ENCODE measurements at regions not wholly inside any gene's neighbourhood (a gene's known extent, or its start where the extent isn't known, plus 50 kb on each side); places are given as distances from the start of the nearest gene placed in this dataset.
A peak's percentile ranks its signal among the peaks of the same experiment; 100 is the strongest.
"Not testable (repeated sequence)": the region's sequence is repeated elsewhere in the genome, so short reads cannot be mapped to it uniquely, and the experiment has no call there.

DNA sequence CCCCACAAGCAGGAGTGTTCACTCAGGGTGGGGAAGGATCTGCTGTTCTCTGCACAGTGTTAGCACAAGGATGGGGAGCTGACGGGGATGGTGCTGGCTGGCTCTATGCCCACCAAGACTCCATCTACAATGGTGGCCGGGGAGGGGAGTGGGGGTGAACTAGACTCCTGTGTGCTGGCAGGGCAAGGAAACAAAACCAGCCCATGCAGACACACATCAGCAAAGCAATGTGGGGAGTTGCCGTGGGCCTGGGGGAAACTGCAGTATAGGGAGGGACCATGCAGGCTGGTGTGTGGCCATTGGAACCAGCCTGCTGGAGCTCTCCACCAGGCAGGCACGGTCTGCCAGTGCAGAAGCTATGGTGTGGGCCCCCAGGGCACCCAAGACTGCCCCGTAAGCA, 195.1 kb downstream of the PWWP3B start:
- no peak for DNase-seq

DNA sequence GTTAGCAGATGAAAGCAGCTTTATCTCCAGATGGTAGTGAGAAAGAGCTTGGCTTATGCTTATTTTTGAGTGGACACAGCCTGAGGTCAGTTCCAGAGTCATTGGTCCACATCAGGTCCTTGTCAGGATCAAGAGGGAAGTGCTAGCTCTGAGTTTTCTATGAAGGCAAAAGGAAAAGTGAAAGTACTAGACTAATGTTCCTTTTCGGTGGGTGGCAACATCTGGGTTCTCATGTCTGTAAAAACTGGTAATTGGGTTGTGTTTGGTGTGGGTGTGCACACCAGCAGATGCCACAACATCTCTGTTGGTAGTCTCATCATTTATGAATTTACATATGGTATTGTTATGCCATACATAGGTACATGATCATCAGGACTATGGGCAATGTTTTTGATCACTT, 210.5 kb downstream of the PWWP3B start:
- DNase-seq: no peak

DNA sequence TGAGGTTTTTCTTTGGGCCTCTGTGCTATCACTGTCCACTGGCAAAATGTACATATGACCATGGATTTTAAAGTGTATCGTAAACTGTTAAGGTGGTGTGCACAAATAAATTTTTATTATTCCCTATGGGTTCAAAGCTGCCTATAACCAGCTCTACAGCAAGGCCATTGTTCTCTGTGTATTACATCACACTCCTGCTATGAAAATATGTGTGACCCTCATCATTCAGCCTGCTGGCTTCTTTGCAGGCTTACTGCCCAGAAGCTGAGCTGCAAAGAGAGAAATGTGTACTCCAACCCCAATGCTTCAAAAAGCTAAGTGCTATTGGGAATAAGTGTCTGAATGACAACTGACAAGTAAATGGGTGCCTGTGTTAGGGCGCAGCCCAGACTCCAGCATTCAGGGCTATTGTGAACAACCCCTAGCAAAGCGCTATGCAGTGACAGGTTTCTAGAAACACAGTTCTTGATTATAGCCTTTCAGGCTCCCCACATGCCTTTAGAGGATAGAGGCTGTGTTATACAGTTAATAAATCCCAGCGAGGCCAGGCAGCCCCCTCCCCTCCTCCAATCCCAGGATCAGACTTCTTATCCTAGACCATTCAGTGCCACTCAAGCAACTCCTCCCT, 220.4 kb upstream of the RADX start:
- DNase-seq: no peak

DNA sequence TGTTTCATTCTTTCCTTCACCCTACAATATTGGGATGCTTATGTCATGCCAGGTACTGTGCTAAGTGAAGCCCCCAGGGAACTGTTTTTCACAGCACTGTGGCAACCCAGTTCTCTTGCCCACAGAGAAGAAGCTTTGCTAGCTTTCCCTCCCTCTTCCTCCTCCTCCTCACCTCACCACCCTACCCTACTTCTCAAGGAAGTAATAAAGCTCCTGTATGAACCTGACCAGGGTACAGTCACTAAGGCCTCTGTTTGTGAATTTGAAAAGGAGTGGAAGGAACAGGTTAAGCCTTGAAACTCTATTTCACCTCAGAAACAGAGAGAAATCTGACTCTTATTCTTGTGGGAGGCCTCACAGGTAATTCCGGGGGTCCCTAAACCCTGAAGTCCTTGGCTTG, 219.4 kb upstream of the RADX start:
- DNase-seq: no peak

DNA sequence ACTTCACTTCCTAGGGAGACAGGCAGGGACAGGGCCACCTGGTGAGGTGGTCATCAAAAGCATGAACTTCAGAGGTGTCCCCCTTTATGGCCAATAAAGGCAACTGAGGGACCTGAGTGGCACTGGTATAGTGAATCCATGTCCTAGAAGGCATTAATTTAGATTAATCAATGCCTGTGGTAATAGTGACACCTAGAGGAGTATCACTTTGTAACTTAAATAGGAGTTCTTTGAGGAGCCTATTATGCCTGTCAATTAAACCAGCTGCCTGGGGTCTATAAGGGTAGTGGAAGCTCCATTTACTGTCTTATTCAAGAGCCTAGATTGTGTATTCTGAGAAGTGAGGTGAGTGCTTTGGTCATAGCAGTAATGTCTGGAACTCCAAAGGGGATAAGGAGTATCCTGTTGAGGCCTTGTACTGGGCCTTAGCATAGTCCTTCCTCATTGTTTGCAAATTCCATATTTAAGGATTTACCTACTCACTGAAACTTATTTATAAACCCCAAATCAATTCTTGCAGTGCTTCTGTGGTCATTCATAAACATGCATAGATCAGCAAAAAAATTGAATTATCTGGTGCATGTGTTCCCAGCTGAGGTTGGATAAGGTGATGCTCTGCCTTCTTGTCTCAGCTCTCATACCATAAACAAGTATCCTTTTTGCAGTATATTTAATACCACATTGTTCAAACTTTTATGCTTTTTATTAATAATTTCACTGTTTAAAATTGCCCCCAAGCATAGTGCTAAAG, 213.8 kb upstream of the RADX start:
- no peak for DNase-seq

DNA sequence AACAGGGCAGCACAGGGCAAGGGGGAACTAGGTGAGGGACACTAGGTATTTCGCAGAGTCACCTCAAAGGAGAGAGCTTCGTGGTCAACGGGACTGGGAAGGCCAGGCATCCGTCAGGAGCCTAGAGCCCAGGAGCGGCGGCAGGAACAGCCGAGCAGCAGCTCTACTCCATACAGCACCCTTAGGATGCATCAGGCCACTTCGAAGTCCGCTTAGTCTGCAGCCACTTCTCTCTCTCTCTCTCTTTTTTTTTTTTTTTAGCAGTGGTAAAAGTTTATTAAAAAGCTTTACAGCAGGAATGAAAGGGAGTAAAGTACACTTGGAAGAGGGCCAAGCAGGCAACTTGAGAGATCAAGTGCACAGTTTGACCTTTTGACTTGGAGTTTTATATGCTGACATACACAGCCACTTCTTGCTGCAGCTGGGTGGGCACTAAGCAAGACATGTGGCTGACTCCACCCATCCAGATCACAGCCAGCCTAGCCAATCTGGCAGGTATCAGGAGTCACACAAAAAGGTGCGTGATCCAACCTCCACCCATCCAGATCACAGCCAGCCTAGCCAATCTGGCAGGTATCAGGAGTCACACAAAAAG, 209.7 kb upstream of the RADX start:
- no peak for DNase-seq

DNA sequence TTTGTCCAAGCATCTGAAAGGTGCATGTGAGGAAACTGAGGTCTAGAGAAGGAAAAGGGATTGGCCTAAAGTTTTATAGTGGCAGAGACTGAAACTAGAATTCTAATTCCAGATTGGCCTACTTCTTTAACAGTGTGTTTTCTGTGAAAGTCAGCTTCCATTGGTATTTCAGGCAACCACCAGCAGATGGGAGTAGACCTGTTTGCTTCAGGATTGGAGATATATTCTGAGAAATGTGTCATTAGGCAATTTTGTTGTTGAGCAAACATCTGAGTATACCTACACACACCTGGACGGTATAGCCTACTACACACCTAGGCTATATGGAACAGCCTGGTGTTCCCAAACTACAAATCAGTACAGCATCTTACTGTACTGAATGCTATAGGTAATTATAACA, 207.3 kb upstream of the RADX start:
- DNase-seq: no peak

DNA sequence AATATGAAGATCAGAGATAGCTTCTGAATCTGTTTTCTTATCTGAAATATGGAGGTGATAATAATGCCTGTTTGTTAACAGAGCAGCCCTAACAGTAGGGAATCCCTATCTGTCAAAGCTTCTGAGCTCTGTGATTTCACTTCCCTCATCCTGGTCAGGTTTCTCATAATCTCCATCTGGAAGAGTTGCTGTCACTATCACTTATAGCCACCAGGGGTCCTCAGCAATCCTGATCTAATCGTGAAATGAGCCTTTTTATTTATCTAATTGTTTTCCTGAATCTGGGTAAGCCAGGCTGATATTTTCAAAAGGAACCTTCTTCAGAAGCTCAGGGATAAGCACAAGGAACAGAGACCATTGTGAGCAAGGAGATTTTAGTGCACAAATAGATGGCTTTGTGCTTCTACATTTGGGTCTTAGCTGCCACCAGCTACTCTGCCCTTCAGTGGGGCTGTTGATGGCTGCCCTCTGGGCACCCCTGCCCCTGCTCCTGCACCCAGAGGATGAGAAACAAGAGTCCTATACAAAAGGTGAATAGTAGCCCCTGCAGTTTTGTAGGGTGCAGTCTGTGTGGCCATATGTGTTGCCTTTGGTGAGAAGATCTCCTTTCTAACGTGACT, 196.4 kb upstream of the RADX start:
- peak; percentile 34 for DNase-seq

DNA sequence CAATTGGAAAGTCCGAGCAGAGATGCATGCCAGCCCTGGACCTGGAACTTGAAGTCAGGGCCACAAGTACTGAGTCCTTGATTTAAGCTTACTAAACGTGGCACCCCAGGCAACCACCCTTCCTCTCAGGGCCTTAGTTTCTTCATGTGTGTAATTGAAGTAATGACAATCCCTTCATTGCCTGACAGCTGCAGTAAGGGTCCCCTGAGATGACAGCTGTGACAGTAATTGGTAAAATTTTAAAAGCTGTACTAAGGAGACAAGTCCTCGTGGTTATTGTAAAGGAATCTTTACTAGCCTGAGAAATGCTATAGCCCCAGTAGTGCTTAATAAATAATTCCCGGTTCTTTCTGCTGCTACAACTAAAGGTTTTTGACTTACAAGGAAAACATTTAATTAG, 175.1 kb upstream of the RADX start:
- DNase-seq: no peak

DNA sequence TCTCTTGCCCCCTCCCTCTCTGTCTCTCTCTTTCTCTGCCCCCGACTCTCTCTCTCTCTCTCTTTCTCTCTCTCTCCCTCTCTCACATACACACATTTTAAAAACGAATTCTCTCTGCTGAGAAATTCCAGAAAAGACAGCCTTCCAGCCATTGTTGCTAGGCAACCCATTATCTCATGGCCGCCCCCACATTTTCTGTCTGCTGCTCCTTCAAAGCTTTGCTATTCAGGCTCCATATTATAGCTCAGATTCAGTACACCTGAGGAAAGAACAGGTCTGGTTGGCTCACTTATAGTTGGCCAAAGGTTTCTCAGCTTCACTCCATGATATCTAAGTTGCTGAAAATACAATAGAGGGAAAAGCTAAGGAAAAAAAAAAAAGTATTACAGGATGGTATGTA, 174.4 kb upstream of the RADX start:
- DNase-seq: no peak

DNA sequence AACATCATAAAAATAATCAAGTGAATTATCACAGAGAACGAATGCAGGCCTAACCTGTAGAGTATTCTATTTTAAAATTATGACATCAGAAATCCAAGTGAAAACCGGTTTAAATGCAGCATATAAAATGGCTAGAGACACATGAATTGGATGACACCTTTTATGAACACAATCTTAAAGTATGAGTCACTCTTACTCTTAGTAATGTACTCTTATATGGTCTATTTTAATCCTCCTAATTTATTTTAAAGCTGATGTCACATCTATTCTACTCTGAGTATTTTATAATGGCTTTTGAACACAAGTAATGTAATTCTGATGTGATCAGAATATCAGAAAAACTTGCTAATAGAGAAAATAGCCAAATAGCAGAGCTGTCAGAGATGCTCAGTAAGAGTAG, 161.4 kb upstream of the RADX start:
- DNase-seq: no peak

DNA sequence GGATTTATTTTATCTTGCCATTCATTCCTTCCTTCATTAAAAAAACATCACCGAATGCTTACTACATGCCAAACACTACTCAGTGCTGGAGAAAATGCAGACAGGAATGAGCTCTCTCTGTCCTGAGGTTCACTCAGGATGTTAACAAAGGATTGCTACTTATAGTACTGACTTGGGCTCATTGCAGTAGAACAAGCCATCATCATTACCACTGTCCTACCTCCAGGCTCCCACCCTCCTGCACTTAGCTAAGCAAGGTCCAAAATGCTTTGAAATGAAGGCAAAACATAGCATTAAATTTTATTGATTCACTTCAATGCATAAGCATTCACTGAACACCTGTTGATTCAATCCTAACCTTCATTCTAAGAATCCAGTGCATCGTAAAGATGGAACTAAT, 159.8 kb upstream of the RADX start:
- no peak for DNase-seq

DNA sequence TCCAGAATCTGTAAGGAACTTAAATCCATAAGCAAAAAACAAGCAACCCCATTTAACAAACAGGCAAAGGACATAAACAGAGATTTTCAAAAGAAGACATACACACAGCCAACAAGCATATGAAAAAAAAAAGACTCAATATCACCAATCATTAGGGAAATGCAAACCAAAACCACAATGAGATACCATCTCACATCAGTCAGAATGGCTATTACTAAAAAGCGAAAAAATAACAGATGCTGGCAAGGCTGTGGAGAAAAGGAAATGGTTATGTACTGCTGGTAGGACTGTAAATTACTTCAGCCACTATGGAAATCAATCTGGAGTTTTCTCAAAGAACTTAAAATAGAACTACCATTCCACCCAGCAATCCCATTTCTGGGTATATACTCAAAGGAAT, 156.8 kb upstream of the RADX start:
- DNase-seq: no peak

DNA sequence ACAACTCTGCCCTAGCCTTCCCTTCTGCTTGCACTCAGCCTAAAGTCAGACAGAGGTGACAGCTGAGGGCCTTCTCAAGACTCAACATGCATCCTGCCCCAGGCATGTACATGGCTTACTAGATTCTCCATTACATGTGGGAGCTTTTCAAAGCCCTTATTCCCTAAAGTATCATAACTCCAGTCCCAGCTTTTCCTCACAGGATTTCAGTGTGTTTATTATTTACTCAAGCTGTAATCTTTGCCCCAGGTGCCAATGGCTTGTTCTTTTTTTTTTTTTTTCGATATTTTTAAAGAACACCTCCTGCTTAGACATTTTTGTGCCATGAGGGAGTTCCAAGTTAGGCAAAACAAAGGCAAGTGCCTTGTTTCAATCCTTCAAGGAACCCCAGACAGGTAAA, 154.0 kb upstream of the RADX start:
- DNase-seq: no peak

DNA sequence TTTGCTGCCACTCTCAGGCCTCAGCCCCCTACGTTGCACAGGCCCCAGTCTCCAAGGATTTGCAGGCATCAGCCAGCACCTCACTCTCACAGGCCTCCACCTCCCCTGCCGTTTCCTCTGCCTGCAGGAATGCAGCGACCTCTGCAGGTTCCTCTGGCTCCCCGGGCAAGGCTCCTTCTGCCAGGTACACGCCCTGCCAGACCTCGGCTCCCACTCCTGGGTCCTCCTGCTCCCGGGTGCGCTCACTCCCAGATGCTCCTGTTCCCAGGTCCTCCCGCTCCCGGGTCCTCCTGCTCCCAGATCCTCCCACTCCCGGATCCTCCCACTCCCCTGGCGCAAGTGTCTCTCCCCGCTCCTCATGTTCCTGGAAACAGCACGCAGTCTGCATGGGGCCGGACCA, 144.4 kb upstream of the RADX start:
- no peak for DNase-seq

DNA sequence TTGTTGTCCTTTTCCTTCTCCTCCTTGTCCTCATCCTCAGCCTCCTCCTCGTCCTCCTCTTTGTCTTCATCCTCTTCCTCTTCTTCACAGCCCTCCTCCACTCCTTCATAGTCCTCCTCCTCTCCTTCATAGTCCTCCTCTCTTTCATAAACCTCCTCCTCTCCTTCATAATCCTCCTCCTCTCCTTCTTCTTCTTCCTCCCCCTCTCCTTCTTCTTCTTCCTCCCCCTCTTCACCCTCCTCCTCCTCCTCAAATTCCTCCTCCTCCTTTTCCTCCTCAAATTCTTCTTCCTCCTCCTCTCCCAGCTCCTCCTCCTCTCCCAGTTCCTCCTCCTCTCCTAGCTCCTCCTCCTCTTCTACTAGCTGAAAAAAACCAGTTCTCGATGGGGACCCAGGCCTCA, 143.8 kb upstream of the RADX start:
- no peak for DNase-seq

DNA sequence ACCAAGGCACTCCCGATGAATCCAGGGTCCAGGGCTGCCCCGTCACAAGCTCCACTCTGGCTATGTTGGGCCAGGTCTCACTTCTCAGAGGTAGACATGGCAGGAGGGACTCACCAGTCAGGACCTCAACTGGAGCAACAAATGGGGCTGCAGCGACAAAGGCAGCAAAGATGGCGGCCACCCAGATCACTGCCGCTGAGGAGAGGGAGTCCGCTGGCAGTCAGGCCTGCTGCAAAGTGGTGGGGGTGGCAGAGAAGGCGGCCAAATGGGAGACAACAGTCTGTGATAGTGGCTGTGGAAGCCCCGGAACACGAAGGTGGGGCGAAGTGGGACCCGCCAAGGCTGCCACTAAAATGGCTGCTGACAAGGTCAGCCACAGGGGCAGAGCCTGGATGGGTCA, 143.3 kb upstream of the RADX start:
- DNase-seq: no peak

DNA sequence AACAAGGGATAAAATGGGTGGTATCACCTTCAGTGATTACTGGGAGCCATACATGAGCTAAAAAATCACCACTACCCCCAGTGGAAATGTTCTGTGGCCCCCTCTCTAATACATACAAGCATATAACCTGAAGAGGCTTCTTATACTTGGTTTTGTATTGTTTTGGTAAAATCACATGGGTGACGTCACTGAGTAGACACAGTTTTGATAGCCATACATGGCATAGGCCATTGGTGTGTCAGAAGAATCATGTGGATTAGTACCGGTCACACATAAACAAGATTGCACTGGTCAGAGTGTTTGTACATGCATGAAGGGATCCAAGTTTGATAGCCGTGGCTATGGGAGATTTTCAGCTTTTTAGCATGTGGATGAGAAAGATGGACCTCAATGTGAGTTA, 131.9 kb upstream of the RADX start:
- no peak for DNase-seq

DNA sequence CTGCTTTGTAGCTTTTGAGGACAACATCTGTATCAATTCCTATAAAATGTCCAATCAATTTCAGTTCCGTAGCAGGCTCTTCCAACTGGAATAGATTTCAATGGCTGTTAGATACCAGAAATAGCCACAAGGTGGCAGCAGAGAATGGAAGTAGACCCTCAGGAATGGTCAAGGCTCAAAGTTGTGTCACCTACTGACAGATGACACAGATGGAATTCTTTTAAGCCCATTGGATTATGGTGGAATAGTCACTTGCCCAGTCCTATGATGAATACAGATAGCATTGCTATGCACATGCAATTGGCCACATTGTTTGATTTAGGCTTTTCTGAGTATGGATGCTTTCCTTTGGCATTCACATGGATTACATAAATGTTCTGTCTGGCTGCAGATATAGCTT, 130.4 kb upstream of the RADX start:
- peak; percentile 63 for DNase-seq

DNA sequence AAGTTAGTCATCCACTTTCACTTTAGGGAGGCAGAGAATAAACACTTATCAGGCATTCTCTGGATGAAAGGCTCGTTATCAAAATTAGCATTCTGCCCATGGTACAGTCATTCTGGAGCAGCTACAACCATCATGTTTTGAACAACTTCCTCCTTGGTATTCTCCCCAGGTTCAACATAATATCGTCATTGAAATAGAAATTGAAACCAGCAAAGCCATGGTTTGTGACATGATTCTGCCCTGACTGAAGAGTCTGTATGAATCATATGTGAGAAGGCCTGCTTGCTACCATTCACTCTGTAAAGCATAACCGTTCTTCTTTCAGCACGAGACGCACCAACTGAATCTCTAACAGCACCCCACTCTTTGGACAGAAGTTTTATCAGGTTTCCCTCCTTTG, 127.5 kb upstream of the RADX start:
- peak; percentile 41 for DNase-seq

DNA sequence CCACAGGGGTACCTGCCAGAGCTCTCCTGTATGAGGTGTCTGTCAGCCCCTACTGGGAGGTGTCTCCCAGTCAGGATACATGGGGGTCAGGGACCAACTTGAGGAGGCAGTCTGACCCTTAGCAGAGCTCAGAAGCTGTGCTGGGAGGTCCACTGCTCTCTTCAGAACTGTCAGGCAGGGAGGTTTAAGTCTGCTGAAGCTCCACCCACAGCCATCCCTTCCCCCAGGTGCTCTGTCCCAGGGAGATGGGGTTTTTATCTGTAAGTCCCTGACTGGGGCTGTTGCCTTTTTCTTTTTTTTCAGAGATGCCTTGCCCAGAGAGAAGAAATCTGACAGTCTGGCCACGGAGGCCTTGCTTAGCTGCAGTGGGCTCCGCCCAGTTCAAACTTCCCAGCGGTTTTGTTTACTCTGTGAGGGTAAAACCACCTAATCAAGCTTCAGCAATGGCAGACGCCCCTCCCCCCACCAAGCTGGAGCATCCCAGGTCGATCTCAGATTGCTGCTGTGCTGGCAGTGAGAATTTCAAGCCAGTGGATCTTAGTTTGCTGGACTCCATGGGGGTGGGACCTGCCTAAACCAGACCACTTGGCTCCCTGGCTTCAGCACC, 118.5 kb upstream of the RADX start:
- not testable (repeated sequence) for DNase-seq

DNA sequence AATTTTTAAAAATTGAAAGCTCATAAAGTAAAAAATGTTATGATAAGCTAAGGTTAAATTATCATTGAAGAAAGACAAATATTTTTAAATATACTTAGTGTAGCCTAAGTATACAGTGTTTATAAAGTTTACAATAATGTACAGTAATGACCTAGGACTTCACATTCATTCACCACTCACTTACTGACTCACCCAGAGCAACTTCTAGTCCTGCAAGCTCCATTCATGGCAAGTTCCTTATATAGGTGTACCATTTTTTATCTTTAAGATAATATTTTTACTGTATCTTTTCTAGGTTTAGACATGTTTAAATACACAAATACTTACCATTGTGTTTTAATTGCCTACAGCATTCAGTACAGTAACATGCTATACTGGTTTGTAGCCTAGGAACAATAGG, 112.3 kb upstream of the RADX start:
- DNase-seq: no peak

DNA sequence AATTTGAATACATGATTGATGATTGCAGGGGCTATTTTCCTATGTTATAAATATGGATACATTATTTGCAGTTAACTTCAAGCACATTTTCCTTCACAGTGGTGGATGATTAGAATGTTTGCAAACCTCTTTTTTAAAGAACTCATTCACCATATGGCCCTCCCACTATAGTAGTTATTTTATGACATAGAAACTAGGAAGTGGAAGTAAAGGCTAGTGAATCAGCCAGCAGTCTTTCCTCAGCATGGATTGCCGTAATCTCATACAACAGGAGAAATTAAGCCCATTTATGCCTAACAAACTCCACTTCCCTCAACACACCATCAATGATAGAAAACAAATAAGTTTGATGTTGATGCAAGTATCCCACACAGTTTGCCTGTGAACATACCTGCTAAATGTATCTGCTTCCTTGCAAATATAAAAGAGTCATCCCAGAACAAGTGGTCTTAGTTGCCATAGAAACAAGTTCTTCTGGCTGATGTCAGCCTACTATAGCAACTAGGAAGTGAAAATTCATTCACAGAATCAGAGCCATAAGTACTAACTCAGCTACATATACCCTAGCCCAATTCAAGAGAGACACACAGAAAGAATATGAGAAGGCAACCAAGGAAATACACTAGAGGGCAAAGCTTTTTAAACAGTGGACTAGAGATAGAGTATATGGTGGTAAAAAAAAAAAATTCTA, 100.9 kb upstream of the RADX start:
- peak; percentile 5 for DNase-seq

Measured in suppressor macrophage treated with lipopolysaccharide for 4 hours (primary cell).